ENCODE measurements at regions not wholly inside any gene's neighbourhood (a gene's known extent, or its start where the extent isn't known, plus 50 kb on each side); places are given as distances from the start of the nearest gene placed in this dataset.

DNA sequence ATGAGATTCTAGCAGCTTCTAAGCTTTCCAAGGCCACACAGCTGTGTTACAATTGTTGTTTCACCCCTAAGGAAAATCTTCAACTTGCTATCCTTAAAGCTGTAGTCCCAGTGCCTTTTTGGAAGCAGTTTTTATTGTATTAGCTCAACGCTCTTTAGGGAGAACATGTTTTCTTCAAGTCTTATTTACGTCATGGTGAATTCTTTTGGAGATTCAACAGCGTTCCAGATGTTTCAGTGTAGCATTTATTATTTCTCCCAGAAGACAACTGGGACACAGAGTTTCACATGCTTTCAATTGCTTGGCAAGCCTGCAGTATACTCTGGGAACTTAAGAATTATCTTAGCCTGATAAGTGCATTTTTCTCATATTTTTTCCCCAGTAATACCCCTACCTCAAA, 888.3 kb downstream of the PLOD2 start:
- no peak for TF ChIP-seq EGR1 (IDR thresholded peaks at IDR 0.05)
- no peak for TF ChIP-seq ZBTB7A (IDR thresholded peaks at IDR 0.05; ENCODE audit: low read depth)
- no peak for TF ChIP-seq EP300 (IDR thresholded peaks at IDR 0.05; ENCODE audit: borderline replicate concordance)
- TF ChIP-seq TEAD4 (IDR thresholded peaks at IDR 0.05), result no peak
- TF ChIP-seq CEBPB (IDR thresholded peaks at IDR 0.05), result no peak
- TF ChIP-seq, protein P1, sequence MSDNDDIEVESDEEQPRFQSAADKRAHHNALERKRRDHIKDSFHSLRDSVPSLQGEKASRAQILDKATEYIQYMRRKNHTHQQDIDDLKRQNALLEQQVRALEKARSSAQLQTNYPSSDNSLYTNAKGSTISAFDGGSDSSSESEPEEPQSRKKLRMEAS (IDR thresholded peaks at IDR 0.05), result no peak
- no peak for TF ChIP-seq FOXM1 (IDR thresholded peaks at IDR 0.05; ENCODE audit: borderline replicate concordance, low read depth)
- no peak for TF ChIP-seq CREB1 (IDR thresholded peaks at IDR 0.05; ENCODE audit: low read depth)
- TF ChIP-seq YY1 (IDR thresholded peaks at IDR 0.05; ENCODE audit: low read depth), result no peak
- TF ChIP-seq, protein P2, sequence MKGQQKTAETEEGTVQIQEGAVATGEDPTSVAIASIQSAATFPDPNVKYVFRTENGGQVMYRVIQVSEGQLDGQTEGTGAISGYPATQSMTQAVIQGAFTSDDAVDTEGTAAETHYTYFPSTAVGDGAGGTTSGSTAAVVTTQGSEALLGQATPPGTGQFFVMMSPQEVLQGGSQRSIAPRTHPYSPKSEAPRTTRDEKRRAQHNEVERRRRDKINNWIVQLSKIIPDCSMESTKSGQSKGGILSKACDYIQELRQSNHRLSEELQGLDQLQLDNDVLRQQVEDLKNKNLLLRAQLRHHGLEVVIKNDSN (IDR thresholded peaks at IDR 0.05), result no peak
- no peak for TF ChIP-seq NFIC (IDR thresholded peaks at IDR 0.05)
- TF ChIP-seq, protein P3, sequence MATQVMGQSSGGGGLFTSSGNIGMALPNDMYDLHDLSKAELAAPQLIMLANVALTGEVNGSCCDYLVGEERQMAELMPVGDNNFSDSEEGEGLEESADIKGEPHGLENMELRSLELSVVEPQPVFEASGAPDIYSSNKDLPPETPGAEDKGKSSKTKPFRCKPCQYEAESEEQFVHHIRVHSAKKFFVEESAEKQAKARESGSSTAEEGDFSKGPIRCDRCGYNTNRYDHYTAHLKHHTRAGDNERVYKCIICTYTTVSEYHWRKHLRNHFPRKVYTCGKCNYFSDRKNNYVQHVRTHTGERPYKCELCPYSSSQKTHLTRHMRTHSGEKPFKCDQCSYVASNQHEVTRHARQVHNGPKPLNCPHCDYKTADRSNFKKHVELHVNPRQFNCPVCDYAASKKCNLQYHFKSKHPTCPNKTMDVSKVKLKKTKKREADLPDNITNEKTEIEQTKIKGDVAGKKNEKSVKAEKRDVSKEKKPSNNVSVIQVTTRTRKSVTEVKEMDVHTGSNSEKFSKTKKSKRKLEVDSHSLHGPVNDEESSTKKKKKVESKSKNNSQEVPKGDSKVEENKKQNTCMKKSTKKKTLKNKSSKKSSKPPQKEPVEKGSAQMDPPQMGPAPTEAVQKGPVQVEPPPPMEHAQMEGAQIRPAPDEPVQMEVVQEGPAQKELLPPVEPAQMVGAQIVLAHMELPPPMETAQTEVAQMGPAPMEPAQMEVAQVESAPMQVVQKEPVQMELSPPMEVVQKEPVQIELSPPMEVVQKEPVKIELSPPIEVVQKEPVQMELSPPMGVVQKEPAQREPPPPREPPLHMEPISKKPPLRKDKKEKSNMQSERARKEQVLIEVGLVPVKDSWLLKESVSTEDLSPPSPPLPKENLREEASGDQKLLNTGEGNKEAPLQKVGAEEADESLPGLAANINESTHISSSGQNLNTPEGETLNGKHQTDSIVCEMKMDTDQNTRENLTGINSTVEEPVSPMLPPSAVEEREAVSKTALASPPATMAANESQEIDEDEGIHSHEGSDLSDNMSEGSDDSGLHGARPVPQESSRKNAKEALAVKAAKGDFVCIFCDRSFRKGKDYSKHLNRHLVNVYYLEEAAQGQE (IDR thresholded peaks at IDR 0.05; ENCODE audit: low read depth), result no peak
- TF ChIP-seq RAD21 (IDR thresholded peaks at IDR 0.05; ENCODE audit: low read depth), result no peak
- no peak for TF ChIP-seq TAF1 (IDR thresholded peaks at IDR 0.05; ENCODE audit: low read depth)
- TF ChIP-seq TCF12 (IDR thresholded peaks at IDR 0.05; ENCODE audit: low read depth), result no peak

DNA sequence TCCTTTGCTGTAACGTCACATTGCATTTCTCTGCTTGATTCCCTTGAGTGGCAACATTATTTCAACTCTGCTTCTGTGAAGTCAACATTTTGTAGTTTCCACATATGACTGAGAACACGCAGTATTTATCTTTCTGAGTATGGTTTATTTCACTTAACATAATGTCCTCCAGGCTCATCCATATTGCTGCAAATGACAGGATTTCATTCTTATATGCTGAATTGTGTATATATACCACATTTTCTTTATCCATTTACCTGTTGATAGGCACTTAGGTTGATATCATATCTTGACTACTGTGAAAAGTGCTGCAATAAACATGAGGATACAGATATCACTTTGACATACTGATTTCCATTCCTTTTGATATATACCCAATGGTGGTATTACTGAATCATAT, 878.5 kb downstream of the PLOD2 start:
- TF ChIP-seq TAF1 (IDR thresholded peaks at IDR 0.05; ENCODE audit: low read depth) (no peak), CREB1 (IDR thresholded peaks at IDR 0.05; ENCODE audit: low read depth) (no peak), FOXM1 (IDR thresholded peaks at IDR 0.05; ENCODE audit: borderline replicate concordance, low read depth) (no peak), CEBPB (IDR thresholded peaks at IDR 0.05) (no peak), TCF12 (IDR thresholded peaks at IDR 0.05; ENCODE audit: low read depth) (no peak), NFIC (IDR thresholded peaks at IDR 0.05) (no peak), TEAD4 (IDR thresholded peaks at IDR 0.05) (no peak), RAD21 (IDR thresholded peaks at IDR 0.05; ENCODE audit: low read depth) (no peak), ZBTB7A (IDR thresholded peaks at IDR 0.05; ENCODE audit: low read depth) (no peak), EP300 (IDR thresholded peaks at IDR 0.05; ENCODE audit: borderline replicate concordance) (no peak), YY1 (IDR thresholded peaks at IDR 0.05; ENCODE audit: low read depth) (no peak)
- TF ChIP-seq, protein P2 (IDR thresholded peaks at IDR 0.05), result no peak
- TF ChIP-seq, protein P1 (IDR thresholded peaks at IDR 0.05), result no peak
- TF ChIP-seq, protein P3 (IDR thresholded peaks at IDR 0.05; ENCODE audit: low read depth), result no peak

DNA sequence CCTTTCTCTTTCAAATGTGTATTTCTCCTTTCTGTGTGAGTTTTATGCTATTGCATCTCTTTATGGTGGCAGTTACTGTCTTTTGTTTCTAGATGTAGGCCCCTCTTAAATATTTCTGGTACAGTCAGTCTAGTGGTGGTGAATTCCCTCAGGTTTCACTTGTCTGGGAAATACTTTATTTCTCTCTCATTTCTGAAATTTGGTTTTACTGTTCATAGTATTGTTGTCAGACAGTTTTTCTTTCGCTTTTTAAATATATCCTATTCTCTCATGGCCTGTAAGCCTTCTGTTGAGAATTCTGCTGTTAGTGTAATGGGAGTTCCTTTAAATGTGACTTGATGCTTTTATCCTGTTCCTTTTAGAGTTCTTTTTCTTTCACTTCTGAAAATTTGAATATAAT, 874.0 kb downstream of the PLOD2 start:
- no peak for TF ChIP-seq YY1 (IDR thresholded peaks at IDR 0.05; ENCODE audit: low read depth)
- no peak for TF ChIP-seq EGR1 (IDR thresholded peaks at IDR 0.05)
- TF ChIP-seq, protein P3 (IDR thresholded peaks at IDR 0.05; ENCODE audit: low read depth), result no peak
- TF ChIP-seq ZBTB7A (IDR thresholded peaks at IDR 0.05; ENCODE audit: low read depth), result no peak
- TF ChIP-seq, protein P2 (IDR thresholded peaks at IDR 0.05), result no peak
- TF ChIP-seq TAF1 (IDR thresholded peaks at IDR 0.05; ENCODE audit: low read depth), result no peak
- TF ChIP-seq CEBPB (IDR thresholded peaks at IDR 0.05), result no peak
- no peak for TF ChIP-seq TEAD4 (IDR thresholded peaks at IDR 0.05)
- no peak for TF ChIP-seq EP300 (IDR thresholded peaks at IDR 0.05; ENCODE audit: borderline replicate concordance)

DNA sequence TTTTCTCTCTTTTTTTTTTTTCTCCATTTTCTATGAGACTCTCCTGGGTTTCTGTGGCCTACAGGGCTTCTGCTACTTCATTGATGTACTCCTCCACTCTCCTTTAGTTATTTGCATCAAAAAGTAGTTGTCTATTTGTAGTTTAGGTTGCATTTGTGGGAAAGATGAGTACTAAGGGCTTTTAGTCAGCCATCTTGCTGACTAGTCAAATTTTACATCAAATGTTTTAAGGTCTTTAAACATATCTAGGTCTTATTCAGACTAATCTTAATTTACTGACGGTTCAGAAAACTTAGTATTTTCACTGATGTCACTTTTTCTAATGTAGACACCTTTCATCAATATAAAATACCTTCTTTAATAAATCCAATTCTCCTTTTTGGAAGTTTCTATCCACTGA, 871.0 kb downstream of the PLOD2 start:
- TF ChIP-seq EGR1 (IDR thresholded peaks at IDR 0.05), result no peak
